Astrocyte (in vitro differentiated cells and primary cell): ENCODE measurements at regions not wholly inside any gene's neighbourhood (a gene's known extent, or its start where the extent isn't known, plus 50 kb on each side); places are given as distances from the start of the nearest gene placed in this dataset.

Source experiments
- DNase-seq: peaks from one replicate; pipeline ENCODE4 v3.0.0-alpha.2; 2010; ENCODE audit warnings: low read depth
- FAIRE-seq: peaks from 2 replicates; lab custom pipeline; 2011; peaks lifted over from hg19 to GRCh38; lab: Jason Lieb, UNC
- H2AFZ ChIP-seq: 2 replicates; pipeline ENCODE4 v1.6.0; 2012; ENCODE audit warnings: low read depth, low read length, inconsistent platforms
- H3K27ac ChIP-seq: 2 replicates; pipeline ENCODE4 v1.5.1; 2011; ENCODE audit warnings: low read depth, low read length, inconsistent platforms
- H3K27me3 ChIP-seq: 2 replicates; pipeline ENCODE4 v1.6.0; 2011; ENCODE audit warnings: low read length, inconsistent platforms; ENCODE audit not compliant: insufficient read depth
- H3K36me3 ChIP-seq: 2 replicates; pipeline ENCODE4 v1.5.1; 2011; ENCODE audit warnings: low read length, inconsistent platforms; ENCODE audit not compliant: insufficient read depth
- H3K4me1 ChIP-seq: 2 replicates; pipeline ENCODE4 v1.5.1; 2011; ENCODE audit warnings: low read length, inconsistent platforms; ENCODE audit not compliant: insufficient read depth
- H3K4me2 ChIP-seq: 2 replicates; pipeline ENCODE4 v1.6.0; 2012; ENCODE audit warnings: low read length, inconsistent platforms
- H3K4me3 ChIP-seq: 2 replicates; pipeline ENCODE4 v1.5.1; 2011; ENCODE audit warnings: low read depth, mild to moderate bottlenecking, low read length, inconsistent platforms; ENCODE audit not compliant: insufficient read depth
- H3K79me2 ChIP-seq: 2 replicates; pipeline ENCODE4 v1.6.0; 2012; ENCODE audit warnings: mild to moderate bottlenecking, low read length, inconsistent platforms; ENCODE audit not compliant: insufficient read depth
- H3K9ac ChIP-seq: 2 replicates; pipeline ENCODE4 v1.6.0; 2012; ENCODE audit warnings: mild to moderate bottlenecking, low read length, inconsistent platforms
- H3K9me3 ChIP-seq: 2 replicates; pipeline ENCODE4 v1.5.1; 2012; ENCODE audit warnings: low read depth, mild to moderate bottlenecking, low read length, inconsistent platforms; ENCODE audit not compliant: insufficient read depth
- H4K20me1 ChIP-seq: 2 replicates; pipeline ENCODE4 v1.6.0; 2012; ENCODE audit warnings: low read length, inconsistent platforms; ENCODE audit not compliant: insufficient read depth
- H3K27ac Mint-ChIP-seq: one replicate; pipeline ENCODE4 v1.8.0; 2021; ENCODE audit warnings: mild to moderate bottlenecking, mixed read lengths; ENCODE audit not compliant: unreplicated experiment
- H3K27me3 Mint-ChIP-seq: one replicate; pipeline ENCODE4 v1.8.0; 2021; ENCODE audit warnings: low read depth, mixed read lengths; ENCODE audit not compliant: unreplicated experiment
- H3K36me3 Mint-ChIP-seq: one replicate; pipeline ENCODE4 v1.8.0; 2021; ENCODE audit warnings: low read depth, mixed read lengths; ENCODE audit not compliant: unreplicated experiment
- H3K4me1 Mint-ChIP-seq: one replicate; pipeline ENCODE4 v1.8.0; 2021; ENCODE audit warnings: low read depth, mixed read lengths; ENCODE audit not compliant: unreplicated experiment
- H3K4me3 Mint-ChIP-seq: one replicate; pipeline ENCODE4 v1.8.0; 2021; ENCODE audit warnings: mild to moderate bottlenecking, moderate library complexity, mixed read lengths; ENCODE audit not compliant: unreplicated experiment
- H3K9me3 Mint-ChIP-seq: one replicate; pipeline ENCODE4 v1.8.0; 2021; ENCODE audit warnings: mild to moderate bottlenecking, mixed read lengths; ENCODE audit not compliant: unreplicated experiment
- EZH2 ChIP-seq: IDR thresholded peaks from 2 replicates; pipeline ENCODE4 v1.6.1; 2012; ENCODE audit warnings: mild to moderate bottlenecking, low read length, inconsistent platforms; ENCODE audit not compliant: insufficient read depth
- TF ChIP-seq, protein P1 (sequence below): IDR thresholded peaks from 2 replicates; pipeline ENCODE4 v1.5.1; 2011; ENCODE audit warnings: low read depth, mild to moderate bottlenecking, inconsistent platforms, low read length, moderate library complexity; ENCODE audit not compliant: insufficient read depth

DNA sequence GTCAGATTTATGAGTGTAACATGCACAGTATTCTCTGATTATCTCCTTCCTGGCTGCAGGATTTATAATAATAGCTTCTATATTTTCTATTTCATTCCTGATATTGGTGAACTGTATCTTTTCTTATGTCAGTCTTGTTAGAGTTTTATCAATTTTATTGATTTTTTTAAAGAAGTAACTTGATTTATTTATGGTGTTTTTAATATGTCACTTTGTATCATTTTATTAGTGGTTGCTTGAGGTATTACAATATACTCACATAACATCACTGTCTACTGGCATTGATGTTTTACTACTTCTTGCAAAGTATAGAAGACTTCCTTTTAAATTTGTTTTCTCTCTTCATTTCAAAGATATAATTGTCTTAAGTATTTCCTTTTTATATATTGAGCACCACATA is 270.5 kb upstream of the GYPC start:
- no peaks in the 10 kb centered on the region for H3K36me3 Mint-ChIP-seq
- TF ChIP-seq, protein P1, sequence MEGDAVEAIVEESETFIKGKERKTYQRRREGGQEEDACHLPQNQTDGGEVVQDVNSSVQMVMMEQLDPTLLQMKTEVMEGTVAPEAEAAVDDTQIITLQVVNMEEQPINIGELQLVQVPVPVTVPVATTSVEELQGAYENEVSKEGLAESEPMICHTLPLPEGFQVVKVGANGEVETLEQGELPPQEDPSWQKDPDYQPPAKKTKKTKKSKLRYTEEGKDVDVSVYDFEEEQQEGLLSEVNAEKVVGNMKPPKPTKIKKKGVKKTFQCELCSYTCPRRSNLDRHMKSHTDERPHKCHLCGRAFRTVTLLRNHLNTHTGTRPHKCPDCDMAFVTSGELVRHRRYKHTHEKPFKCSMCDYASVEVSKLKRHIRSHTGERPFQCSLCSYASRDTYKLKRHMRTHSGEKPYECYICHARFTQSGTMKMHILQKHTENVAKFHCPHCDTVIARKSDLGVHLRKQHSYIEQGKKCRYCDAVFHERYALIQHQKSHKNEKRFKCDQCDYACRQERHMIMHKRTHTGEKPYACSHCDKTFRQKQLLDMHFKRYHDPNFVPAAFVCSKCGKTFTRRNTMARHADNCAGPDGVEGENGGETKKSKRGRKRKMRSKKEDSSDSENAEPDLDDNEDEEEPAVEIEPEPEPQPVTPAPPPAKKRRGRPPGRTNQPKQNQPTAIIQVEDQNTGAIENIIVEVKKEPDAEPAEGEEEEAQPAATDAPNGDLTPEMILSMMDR = no peak
- no peak for TF ChIP-seq EZH2
- H3K9me3 ChIP-seq = peaks cover 8% of the 10 kb centered on the region
- H3K4me2 ChIP-seq = no peak overlapping the region
- no peak overlapping the region for H3K4me3 Mint-ChIP-seq
- FAIRE-seq (no peak), DNase-seq (no peak)
- no peaks in the 10 kb centered on the region for H3K27me3 ChIP-seq
- H3K36me3 ChIP-seq = no peaks in the 10 kb centered on the region
- no peaks in the 10 kb centered on the region for H3K4me1 ChIP-seq
- no peak overlapping the region for H3K4me3 ChIP-seq
- no peak overlapping the region for H3K9ac ChIP-seq
- no peaks in the 10 kb centered on the region for H3K4me1 Mint-ChIP-seq
- peaks cover 14% of the 10 kb centered on the region for H3K9me3 Mint-ChIP-seq
- H2AFZ ChIP-seq = no peak overlapping the region
- H3K79me2 ChIP-seq = no peaks in the 10 kb centered on the region
- no peak overlapping the region for H3K27ac Mint-ChIP-seq
- H3K27me3 Mint-ChIP-seq = no peaks in the 10 kb centered on the region
- H4K20me1 ChIP-seq = no peaks in the 10 kb centered on the region
- no peak overlapping the region for H3K27ac ChIP-seq

DNA sequence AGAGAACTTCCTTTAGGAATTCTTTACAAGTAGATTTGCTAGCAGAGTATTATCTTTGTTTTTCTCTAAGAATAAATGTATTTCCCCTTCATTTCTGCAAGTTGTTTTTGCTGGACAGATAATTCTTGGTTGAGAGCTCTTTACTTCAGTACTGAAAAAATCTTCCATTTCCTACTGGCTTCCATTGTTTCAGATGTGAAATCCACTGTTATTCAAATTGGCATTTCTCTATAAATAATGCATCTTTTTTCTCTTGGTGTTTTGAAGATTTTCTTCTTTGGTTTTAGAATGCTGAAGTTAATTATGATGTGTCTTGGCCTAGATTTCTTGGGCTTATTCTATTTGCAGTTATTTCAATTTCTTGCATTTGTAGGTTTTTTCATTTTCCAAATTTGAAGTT is 270.0 kb upstream of the GYPC start:
- FAIRE-seq (no peak), DNase-seq (no peak)
- Mint-ChIP-seq H3K4me3 (no peak overlapping the region), H3K9me3 (peaks cover 14% of the 10 kb centered on the region), H3K36me3 (no peaks in the 10 kb centered on the region), H3K4me1 (no peaks in the 10 kb centered on the region), H3K27me3 (no peaks in the 10 kb centered on the region), H3K27ac (no peak overlapping the region)
- TF ChIP-seq, protein P1 = no peak
- no peak for TF ChIP-seq EZH2
- no peaks in the 10 kb centered on the region for H3K27me3 ChIP-seq
- no peak overlapping the region for H3K9ac ChIP-seq
- H3K79me2 ChIP-seq = no peaks in the 10 kb centered on the region
- H2AFZ ChIP-seq = no peak overlapping the region
- H3K4me3 ChIP-seq = no peak overlapping the region
- H4K20me1 ChIP-seq = no peaks in the 10 kb centered on the region
- H3K27ac ChIP-seq = no peak overlapping the region
- no peaks in the 10 kb centered on the region for H3K36me3 ChIP-seq
- H3K4me2 ChIP-seq = no peak overlapping the region
- peaks cover 9% of the 10 kb centered on the region for H3K9me3 ChIP-seq
- no peaks in the 10 kb centered on the region for H3K4me1 ChIP-seq

DNA sequence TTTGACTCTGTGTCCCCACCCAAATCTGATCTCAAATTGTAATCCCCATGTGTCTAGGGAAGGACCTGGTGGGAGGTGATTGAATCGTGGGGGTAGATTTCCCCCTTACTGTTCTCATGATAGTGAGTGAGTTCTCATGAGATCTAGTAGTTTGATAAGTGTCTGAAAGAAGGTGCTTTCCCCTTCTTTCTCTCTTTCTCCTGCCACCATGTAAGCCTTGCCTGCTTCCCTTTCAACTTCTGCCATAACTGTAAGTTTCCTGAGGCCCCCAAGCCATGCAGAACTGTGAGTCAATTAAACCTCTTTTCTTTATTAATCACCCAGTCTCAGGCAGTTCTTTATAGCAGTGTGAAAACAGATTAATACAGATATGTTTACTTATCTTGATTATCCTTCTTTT is 266.5 kb upstream of the GYPC start:
- H2AFZ ChIP-seq = no peak overlapping the region
- DNase-seq = no peak
- no peaks in the 10 kb centered on the region for H3K4me1 Mint-ChIP-seq
- H3K36me3 ChIP-seq = no peaks in the 10 kb centered on the region
- H3K27ac Mint-ChIP-seq = no peak overlapping the region
- FAIRE-seq = no peak
- H3K9ac ChIP-seq = no peak overlapping the region
- no peak overlapping the region for H3K27ac ChIP-seq
- H3K9me3 Mint-ChIP-seq = peaks cover 12% of the 10 kb centered on the region
- TF ChIP-seq, protein P1 = no peak
- TF ChIP-seq EZH2 = no peak
- no peaks in the 10 kb centered on the region for H3K79me2 ChIP-seq
- no peaks in the 10 kb centered on the region for H3K27me3 Mint-ChIP-seq
- no peak overlapping the region for H3K4me3 Mint-ChIP-seq
- no peaks in the 10 kb centered on the region for H3K27me3 ChIP-seq
- no peaks in the 10 kb centered on the region for H3K36me3 Mint-ChIP-seq
- no peak overlapping the region for H3K4me3 ChIP-seq
- no peak overlapping the region for H3K4me2 ChIP-seq
- H3K9me3 ChIP-seq = peaks cover 9% of the 10 kb centered on the region
- H3K4me1 ChIP-seq = no peaks in the 10 kb centered on the region
- no peaks in the 10 kb centered on the region for H4K20me1 ChIP-seq
